Hypothalamus (tissue), 51 donors: ENCODE measurements at regions not wholly inside any gene's neighbourhood (a gene's known extent, or its start where the extent isn't known, plus 50 kb on each side); places are given as distances from the start of the nearest gene placed in this dataset.

Experiments
- DNase-seq, 51 donors: peaks; one replicate each; lab custom pipeline; 2025; lab: John Stamatoyannopoulos, UW

DNA sequence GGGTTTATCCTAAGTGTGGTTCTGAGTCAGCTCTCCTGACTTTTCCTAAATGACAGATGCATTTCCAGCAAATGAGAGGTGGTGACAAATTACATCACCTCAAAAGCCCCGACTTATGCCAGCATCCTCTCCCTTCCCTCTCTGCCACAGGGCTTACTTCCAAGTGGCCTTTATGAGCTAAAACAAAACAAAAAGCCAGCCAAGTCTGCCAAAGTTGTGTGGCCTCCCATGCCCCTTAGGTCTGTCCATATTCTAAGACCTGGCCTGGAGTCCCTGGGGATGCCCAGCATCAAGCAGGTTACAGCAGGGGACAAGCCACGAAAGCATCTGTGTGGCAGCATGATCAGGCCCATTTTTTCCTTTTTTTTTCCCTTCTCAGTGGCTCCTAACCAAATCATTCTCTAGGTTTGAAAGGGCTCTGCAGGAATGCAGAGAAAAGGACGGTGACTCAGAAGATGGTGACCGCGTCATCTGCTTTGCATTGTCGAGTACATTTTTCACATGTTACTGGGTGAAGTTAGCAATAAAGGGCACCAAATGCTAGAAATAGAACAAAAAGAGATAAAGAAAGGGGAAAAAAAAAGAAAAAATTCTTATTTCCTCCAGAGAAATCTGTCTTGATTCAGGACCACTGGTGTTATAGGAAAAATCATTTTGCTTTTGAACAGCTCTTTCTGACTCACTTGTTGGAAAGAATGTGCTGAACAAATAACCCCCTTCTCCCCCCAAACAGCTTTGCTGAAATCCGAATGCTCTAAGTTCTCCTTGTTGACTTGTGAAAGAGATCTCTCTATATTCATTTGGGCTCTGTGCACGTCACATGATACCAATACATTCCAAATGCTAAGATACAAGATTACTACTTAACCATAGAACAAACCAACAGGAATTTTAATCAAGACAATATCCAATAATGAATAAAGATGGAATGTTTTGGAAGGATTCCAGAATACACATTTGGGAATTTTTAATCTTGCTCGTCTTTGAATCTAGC is 178.7 kb downstream of the EN1 start:
- no peak for DNase-seq

DNA sequence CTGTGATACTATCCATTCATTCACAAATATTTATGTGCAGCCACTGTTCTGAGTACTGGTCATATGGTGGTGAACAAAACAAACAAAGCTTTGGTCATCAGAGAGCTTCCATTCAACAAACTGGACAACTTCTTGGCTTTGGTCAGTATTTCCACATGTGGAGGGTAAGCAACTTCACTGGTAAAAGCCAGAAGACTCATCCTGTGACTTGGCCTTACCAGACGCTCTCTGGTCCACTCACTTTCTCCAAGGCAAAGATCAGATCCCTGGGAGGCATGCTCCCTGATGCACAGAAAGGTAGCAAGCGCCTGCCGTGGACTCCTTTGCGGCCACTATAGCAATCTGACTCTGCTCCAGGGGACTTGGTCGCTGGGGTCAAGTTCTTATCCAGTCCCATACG is 179.5 kb downstream of the EN1 start:
- DNase-seq = no peak

DNA sequence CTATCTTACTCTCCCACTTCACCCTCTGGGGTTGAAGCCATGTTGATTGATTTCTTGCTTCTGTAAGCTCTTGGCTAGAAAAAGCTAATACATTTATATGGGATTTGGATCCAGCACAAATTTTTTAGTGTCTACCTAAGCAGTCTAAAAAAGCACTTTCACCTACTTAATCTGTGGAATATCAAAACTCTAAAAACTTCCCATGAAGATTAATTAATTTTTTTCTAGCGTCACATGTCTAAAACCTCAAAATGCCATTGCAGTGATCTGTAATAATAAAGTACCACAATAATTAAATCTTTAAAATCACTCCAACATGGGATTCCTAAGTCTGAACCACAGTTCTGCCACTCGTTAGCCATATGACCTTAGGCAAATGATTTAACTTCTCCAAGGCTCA is 180.1 kb downstream of the EN1 start:
- no peak for DNase-seq

DNA sequence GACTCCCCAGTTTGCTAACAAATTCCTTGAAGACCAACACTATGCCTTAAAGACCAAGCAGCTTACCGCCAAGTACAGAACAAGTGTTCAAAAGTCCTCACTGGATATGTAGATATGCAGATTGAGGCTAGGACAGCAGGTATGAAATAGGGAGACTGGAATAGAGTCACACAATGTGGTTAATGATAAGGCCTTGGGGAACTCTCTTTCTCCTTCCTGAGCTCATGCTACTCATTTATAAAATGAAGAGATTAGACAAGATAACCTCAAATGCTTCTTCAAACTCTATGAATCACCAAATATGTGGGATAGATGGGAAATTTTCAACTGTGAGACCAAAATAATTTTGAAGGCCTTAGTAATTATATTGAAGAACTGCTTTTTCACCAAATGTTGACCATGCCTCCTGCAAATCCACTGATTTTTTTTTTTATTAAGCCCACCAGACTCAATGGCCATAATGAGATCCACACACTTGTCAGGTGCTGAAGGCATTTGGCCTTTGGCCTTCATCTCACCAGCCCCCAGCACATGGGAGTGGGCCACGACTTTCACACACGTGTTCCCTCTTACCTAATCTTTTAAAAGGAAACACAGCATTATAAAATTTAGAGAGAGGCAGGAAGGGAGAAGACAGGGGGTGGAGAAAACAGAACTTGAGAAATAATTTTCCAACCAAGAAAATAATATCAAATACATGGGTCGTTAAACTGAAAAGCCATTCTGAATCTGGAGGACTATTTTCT is 181.5 kb downstream of the EN1 start:
- DNase-seq = no peak

DNA sequence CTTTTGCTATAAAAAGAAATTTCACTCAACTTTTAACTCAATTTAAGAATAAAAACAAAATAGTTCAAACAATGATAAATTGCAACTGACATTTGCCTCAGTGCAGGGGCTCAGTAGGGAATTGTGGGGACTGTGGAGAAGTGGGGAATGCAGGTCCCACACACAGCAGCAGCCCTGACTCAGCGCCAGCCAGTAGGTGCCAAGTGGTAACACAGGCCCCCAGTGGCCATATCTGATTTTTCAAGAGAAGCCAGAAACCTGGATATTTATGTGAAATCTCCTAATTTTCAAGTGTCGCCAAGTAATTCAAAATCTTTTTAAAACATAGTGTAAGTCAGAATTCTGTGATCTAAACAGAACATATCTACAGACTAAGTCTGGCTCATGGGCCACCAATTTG is 186.3 kb downstream of the EN1 start:
- DNase-seq = no peak

DNA sequence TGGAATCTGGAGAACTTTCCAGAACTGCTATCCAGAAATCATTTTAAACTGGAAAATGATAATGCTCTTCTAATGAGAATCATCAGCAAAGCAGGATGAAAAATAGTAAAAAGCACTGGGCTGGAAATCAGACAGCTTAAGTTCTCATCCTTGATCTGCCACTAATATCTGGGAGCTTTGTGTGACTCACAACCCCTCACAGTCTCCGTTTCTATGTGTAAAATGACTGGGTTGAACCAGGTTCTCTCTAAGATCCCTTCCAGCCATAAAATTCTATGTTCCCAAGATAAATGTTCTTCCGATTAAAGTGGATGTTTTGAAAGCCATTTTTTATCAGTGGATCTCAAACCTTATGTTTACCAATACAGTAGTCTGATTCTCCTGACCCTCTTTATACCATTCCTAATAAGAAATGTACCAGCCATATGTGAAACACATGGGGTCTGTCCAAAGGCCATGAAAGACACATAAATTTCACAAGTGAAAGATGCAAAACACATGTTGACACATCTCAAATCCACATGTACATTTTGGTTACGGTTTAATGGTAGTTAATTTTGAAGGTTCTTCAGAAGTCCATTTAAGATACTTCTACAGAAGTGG is 188.8 kb downstream of the EN1 start:
- DNase-seq = no peak

DNA sequence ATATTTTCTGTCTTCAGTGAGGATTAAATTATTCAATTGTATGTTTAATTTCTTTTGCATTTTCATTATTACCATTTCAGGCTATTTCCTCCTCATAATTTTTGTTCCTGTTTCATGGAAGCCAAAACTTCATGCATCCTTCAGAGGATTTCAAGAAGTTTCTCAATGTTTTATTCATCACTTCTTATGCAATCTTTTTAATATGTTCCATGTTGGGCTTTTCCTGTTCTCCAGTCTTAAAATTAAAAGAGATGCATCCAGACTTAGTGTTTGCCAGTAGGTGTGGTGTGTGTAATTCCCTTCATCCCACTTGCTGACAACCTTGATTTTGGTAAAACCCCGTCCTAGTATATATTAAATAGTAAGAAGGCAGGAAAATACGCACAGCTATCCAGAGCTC is 190.0 kb downstream of the EN1 start:
- no peak for DNase-seq

DNA sequence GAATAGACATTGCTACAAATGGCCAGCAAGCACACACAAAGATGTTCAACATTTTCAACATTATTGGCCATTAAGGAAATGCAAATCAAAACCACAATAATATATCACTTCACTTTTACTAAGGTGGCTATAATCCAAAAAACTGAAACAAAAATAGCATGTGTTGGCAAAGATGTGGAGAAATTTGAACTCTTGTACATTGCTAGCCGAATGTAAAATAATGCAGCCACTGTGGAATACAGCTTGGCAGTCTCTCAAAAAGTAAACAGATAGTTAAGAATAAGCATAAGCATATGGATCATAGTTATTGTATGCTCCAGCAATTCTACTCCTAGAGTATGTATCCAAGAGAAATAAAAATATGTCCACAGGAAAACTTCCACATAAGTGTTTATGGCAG is 192.5 kb downstream of the EN1 start:
- no peak for DNase-seq

DNA sequence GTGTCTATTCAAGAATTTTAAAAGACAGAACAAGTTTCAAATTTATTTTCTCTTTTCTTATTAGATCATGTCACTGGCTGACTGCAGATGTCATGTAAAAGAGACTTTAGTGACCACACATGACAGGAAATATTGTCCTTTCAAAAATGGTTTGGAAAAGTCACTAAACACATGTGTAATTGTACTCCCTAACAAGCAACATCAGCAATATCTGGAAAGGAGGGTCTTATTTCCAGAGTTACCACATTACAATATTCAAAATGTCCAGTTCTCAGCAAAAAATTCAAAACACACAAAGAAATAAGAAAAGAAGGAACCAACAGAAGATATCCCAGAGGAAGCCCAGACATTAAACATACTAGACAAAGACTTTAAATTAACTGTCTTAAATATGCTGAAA is 197.1 kb downstream of the EN1 start:
- no peak for DNase-seq

DNA sequence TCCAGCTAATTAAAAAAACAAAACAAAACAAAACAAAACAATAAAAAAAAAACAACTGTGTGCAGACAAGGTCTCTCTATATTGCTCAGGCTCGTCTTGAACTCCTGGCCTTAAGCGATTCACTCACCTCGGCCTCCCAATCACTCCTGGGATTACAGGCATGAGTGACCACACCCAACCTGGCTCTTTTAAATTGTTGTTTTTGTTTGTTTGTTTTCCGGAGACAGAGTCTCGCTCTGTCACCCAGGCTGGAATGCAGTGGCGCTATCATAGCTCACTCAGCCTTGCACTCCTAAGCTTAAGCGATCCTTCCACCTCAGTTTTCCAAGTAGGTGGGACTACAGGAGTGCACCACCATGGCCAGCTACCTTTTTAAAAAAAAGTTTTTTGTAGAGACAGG is 201.6 kb downstream of the EN1 start:
- DNase-seq = no peak

DNA sequence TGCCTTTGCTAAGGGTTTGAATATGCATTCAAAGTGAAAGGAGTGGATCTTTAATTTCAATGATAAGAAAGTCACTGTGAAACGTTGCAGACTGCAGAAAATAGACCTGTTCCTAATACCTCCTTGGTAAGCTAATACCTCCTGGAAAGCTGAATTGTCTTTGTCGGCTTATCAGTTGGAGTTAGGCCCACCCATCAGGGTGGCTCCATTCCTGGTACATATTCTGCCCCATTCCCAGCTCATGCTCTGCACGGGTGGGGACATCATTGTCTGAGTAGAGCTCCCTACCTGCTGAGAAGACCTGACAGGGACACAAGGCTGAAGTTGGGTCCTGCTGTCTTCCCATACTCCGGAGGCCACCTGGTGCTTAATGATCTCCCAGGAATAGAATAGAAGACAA is 203.3 kb downstream of the EN1 start:
- DNase-seq = no peak

DNA sequence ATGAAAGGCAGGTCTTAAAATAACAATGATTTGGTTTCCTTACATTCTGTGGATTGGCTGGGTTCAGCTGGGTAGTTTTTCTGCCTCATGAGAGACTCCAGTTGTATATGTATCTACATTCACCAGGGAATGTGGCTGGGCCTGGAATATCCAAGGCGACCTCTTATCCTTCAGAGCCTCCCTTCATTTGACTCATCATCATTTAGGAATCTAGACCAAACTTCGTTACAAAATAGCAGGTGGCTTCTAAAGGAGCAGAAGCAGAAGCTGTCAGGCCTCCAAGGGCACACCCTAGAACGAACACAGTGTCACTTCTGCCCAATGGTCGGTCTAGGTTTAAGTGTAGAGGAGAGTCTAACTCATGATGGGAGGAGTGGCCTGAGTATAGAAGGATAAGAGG is 204.2 kb downstream of the EN1 start:
- no peak for DNase-seq

DNA sequence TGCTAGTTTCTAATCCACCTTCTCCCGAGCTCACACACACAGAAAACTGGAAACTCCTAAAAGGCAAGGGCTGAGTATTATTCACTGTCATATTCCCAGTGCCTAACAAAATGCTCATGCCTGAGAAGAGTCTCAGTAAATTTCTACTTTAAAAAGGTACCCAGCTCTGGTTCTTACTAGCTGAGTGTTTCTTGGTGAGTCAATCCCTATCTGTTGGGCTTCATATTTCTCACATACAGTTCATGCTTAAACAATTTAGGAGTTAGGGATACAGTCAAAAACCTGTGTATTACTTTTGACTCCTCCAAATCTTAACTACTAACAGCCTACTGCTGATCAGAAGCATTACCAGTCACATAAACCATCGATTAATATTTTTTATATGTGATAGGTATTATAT is 204.9 kb downstream of the EN1 start:
- DNase-seq = no peak

DNA sequence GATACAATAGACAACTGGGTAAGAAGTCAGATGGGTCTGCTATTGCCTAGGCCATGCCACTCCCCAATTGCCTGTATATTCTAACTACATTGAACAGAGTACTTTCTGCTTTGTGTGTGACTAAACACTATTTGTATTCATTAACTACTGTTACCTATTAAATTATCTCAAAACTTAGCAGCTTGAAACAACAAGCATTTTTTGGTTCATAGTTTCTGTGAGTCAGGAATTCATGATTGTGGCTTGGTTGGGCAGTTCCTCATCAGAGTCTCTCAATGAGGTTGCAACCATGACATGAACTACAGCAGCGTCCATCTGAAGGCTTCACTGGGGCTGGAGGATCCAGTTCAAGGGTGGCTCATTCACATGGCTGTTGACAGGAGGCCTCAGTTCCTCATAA is 205.7 kb downstream of the EN1 start:
- no peak for DNase-seq

DNA sequence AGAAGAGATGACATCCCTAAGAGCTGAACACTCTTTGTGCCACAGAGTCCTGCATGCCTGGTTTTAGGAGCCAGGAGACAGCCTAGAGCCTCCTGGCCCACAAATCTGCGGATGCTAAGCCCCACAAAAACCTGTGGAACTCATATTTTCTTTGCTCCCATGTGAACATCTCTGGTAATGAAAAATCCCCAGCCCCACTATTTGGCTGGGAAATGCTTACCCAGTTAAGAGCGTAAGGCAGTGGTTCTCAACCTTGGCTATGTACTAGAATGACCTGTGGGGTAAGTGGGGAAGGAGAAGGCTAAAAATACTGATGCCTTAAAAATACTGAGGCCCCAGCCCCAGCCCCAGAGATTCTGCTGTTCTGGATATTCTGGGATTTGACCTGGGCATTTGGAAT is 208.1 kb downstream of the EN1 start:
- DNase-seq = no peak

DNA sequence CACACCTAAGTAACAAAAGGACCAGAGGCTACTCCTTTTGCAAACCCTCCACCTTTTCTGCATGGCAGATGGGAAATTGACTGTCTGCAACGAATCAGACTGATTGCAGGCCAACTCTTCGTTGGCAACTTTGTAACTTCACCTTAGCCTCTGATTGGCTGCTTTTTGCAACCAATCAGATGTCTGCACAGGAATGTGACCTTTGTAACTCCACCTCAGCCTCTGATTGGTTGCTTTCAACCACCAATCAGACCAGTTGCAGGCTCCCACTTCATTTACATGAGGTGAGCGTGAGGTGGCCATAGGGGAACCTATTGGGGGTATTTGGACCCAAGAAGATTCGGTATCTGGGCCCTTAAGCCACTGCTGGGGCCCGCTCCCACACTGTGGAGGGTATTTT is 209.0 kb downstream of the EN1 start:
- no peak for DNase-seq

DNA sequence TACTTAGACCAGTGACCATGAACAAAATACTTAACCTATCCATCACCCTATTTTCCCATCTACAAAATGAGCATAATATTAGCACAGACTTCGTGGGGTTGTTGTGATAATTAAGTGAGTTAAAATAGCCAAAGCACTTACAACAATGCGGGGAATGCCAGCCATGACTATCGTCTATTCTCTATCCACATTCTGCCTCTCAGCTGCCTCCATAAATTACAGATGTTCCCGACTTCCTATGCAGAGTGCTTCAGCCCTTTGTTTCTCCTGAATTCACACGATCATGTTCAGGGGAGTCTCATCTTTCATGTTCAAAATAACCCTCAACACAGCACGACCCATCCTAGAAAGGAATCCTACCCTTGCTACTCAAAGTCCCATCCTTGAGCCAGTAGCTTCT is 211.6 kb downstream of the EN1 start:
- no peak for DNase-seq

DNA sequence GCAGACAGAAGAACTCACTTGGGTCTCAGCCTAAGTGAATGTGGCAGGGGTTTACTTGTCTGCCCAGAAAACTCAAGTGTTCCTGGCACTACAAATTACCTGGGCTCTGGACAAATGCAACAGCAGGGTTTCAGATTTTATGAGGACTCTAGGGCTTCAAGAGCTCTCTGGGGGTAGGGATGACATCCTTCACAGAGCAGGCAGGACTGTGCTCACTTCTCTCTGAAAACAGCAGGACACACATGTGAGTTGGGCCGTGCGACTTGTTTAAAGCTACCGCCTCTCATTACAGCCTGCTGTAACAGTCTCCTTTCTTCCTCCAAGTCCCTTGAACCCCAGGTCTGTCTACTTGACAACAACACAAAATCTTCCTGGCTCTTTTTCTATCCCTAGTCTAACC is 212.6 kb downstream of the EN1 start:
- no peak for DNase-seq

DNA sequence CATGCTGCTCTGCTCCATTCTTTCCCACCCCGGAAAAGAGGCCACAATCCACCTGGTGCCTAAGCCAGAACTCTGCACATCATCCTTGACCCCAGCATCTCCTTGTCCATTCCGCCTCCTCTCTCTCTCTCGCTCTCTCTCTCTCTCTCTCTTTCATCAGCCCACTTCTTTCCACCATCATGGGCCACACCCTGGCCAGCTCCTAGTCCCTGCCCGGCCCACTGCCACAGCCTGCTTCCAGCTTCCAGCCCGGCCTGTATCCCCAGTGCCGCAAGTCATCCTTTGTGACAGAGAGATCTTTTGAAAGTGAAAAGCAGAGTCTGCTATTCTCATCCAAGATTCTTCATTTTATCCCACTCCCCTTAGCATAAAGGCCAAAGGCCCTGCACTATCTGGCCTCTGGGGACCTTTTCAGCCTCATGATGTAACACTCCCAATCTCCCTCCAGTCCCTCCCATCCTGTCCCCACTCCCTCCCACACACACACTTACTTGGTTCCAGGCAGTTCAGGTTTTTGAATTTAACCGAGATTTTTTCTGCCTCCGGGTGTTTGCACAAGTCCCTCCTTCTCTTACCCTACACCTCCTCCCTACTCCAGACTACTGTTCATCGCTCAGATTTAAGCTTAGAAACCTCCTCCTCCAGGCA is 214.0 kb downstream of the EN1 start:
- DNase-seq = no peak

DNA sequence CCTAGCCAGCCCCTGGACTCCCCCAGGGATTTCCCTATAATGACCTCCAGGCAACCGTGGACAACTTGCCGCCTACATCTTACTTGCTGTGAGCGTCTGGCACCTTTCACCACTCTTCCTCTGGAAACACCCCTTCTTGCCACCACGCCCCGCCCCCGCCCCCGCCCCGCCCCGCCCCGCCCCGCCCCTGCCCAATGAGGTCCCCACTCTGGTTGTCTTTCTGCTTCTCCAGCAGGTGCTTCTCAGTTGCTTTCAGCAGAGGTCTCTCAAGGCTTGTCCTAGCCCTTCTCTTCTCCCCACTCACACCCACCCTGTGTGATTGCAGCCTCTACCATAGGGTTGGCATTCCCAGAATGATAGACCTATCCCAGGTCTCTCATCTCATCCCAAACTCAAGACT is 214.5 kb downstream of the EN1 start:
- no peak for DNase-seq

DNA sequence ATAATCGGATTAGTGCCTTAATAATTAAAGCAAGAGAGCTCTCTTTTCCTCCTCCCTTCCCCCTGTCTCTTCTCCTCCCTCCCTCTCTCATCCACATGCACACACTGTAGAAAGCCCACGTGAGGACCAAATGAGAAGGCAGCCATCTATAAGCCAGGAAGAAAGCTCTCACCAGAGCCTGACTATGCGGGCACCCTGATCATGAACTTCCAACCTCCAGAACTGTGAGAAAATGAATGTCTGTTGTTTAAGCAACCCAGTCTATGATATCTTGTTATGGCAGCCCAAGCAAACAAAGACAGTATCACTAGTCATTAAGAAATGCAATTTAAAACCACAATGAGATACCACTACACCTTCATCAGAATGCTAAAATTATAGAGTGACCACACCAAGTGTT is 220.3 kb downstream of the EN1 start:
- DNase-seq = no peak
